ENCODE measurements at regions not wholly inside any gene's neighbourhood (a gene's known extent, or its start where the extent isn't known, plus 50 kb on each side); places are given as distances from the start of the nearest gene placed in this dataset.

DNA sequence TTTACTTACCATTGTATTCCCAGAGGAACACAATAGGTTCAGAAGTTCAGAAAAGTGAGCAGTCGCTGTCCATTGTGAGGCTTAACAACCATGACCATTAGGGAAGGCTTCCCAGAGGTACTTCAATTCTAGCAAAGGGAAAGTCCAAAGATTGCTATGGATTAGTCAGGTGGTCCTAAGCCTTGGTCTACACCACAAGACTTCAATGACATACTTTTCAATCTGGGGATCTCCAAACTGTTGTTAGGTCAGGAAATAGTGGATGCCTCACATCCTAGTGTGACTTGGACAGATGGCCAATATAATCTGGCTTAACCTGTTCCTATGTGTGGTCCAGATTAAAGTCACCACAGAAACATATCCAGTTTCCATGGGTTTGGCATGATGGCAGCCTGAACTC, 118.0 kb downstream of the SPCS3 start:
- Histone ChIP-seq H2BK5ac (ENCODE audit: insufficient read length, low read length) (no peak overlapping the region), H4K91ac (ENCODE audit: insufficient read length, low read depth, low read length) (no peak overlapping the region), H2BK12ac (ENCODE audit: insufficient read length, low read depth, low read length) (no peak overlapping the region), H3K27me3 (ENCODE audit: insufficient read depth, low read length) (no peaks in the 10 kb centered on the region), H3K9me3 (ENCODE audit: control insufficient read depth, low read depth, low read length) (no peaks in the 10 kb centered on the region), H4K20me1 (ENCODE audit: control insufficient read depth, insufficient read depth, insufficient read length) (no peaks in the 10 kb centered on the region), H4K5ac (ENCODE audit: insufficient read length, low read depth, low read length) (no peak overlapping the region), H3K27ac (ENCODE audit: insufficient read length, low read depth, low read length) (no peak overlapping the region), H4K8ac (replicated peaks; ENCODE audit: insufficient read length, low read depth, low read length) (no peak overlapping the region), H2BK15ac (ENCODE audit: low read depth, low read length) (no peak overlapping the region), H3K18ac (ENCODE audit: insufficient read length, low read depth, low read length) (no peak overlapping the region), H3K14ac (ENCODE audit: insufficient read depth, low read length) (no peak overlapping the region), H3K4me1 (ENCODE audit: insufficient read depth, low read length) (no peaks in the 10 kb centered on the region), H3K56ac (ENCODE audit: insufficient read length, low read depth, low read length) (no peak overlapping the region), H3K23me2 (ENCODE audit: insufficient read length, low read depth, low read length, poor library complexity, severe bottlenecking) (no peaks in the 10 kb centered on the region), H3T11ph (ENCODE audit: low read length) (no peak overlapping the region), H3K4ac (ENCODE audit: low read depth, low read length) (no peak overlapping the region), H3K23ac (ENCODE audit: insufficient read length, low read depth, low read length) (no peak overlapping the region), H2AK5ac (ENCODE audit: insufficient read length, low read length) (no peak overlapping the region), H3K4me2 (ENCODE audit: insufficient read depth, insufficient read length, low read length) (no peak overlapping the region), H3K79me2 (ENCODE audit: insufficient read depth, low read length) (no peaks in the 10 kb centered on the region), H2BK120ac (ENCODE audit: low read depth, low read length, poor library complexity, severe bottlenecking) (no peak overlapping the region), H2AFZ (ENCODE audit: low read length) (no peak overlapping the region), H2BK20ac (ENCODE audit: low read depth, low read length, poor library complexity, severe bottlenecking) (no peak overlapping the region), H3K79me1 (ENCODE audit: insufficient read depth, low read depth, low read length, poor library complexity, severe bottlenecking) (no peaks in the 10 kb centered on the region), H3K9ac (ENCODE audit: extremely low read depth, insufficient read length, low read length) (no peak overlapping the region)
- no peak overlapping the region for H3K27ac Mint-ChIP-seq
- no peaks in the 10 kb centered on the region for H3K36me3 Mint-ChIP-seq (ENCODE audit: insufficient read depth in 1 of 3, low read depth in 3 of 3)
- no peaks in the 10 kb centered on the region for H3K9me3 Mint-ChIP-seq
- no peak overlapping the region for H3K4me3 Mint-ChIP-seq
- no peaks in the 10 kb centered on the region for H3K4me1 Mint-ChIP-seq
- WGBS (ENCODE audit: extremely low coverage, insufficient read length, low lambda C conversion rate) = no CpG with 5 or more reads among the region's 1 CpG
- TF ChIP-seq, protein P1, sequence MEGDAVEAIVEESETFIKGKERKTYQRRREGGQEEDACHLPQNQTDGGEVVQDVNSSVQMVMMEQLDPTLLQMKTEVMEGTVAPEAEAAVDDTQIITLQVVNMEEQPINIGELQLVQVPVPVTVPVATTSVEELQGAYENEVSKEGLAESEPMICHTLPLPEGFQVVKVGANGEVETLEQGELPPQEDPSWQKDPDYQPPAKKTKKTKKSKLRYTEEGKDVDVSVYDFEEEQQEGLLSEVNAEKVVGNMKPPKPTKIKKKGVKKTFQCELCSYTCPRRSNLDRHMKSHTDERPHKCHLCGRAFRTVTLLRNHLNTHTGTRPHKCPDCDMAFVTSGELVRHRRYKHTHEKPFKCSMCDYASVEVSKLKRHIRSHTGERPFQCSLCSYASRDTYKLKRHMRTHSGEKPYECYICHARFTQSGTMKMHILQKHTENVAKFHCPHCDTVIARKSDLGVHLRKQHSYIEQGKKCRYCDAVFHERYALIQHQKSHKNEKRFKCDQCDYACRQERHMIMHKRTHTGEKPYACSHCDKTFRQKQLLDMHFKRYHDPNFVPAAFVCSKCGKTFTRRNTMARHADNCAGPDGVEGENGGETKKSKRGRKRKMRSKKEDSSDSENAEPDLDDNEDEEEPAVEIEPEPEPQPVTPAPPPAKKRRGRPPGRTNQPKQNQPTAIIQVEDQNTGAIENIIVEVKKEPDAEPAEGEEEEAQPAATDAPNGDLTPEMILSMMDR (conservative IDR thresholded peaks at IDR 0.05) = no peak
- H3K27me3 Mint-ChIP-seq (ENCODE audit: low read depth) = no peaks in the 10 kb centered on the region
- no peak for DNase-seq
